D721Med (cell line): ENCODE measurements at regions not wholly inside any gene's neighbourhood (a gene's known extent, or its start where the extent isn't known, plus 50 kb on each side); places are given as distances from the start of the nearest gene placed in this dataset.

Experiments used
- DNase-seq: peaks from one replicate; pipeline ENCODE4 v3.0.0; 2011; ENCODE audit warnings: low spot score; ENCODE audit not compliant: insufficient read length
- FAIRE-seq: peaks from 2 replicates; lab custom pipeline; 2011; peaks lifted over from hg19 to GRCh38; lab: Jason Lieb, UNC
- TF ChIP-seq, protein P1 (sequence below): IDR thresholded peaks from 2 replicates; pipeline ENCODE4 v1.5.1; 2012; ENCODE audit warnings: mild to moderate bottlenecking, control low read depth; ENCODE audit not compliant: insufficient read depth; ENCODE audit errors: missing control alignments

DNA sequence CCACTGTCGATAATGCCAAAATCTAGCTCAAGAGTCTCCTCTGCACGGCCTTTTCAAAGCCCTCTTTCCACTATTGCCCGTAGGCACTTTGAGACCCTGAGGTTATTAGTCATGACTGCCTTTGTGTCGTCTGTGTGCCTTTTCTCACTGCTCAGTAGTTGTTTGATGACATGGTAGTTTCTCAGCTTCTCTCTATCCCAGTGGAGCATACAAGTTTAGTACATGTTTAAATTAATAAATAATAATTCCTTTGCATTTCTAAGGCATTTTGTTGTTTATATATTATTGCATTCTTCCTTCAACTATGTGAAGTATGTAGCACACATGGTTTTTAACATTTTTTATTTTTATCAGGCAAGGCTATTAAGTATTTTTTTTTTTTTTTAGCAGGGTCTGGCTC is 458.1 kb downstream of the PCNX1 start:
- TF ChIP-seq, protein P1, sequence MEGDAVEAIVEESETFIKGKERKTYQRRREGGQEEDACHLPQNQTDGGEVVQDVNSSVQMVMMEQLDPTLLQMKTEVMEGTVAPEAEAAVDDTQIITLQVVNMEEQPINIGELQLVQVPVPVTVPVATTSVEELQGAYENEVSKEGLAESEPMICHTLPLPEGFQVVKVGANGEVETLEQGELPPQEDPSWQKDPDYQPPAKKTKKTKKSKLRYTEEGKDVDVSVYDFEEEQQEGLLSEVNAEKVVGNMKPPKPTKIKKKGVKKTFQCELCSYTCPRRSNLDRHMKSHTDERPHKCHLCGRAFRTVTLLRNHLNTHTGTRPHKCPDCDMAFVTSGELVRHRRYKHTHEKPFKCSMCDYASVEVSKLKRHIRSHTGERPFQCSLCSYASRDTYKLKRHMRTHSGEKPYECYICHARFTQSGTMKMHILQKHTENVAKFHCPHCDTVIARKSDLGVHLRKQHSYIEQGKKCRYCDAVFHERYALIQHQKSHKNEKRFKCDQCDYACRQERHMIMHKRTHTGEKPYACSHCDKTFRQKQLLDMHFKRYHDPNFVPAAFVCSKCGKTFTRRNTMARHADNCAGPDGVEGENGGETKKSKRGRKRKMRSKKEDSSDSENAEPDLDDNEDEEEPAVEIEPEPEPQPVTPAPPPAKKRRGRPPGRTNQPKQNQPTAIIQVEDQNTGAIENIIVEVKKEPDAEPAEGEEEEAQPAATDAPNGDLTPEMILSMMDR = no peak
- DNase-seq (no peak), FAIRE-seq (no peak)

DNA sequence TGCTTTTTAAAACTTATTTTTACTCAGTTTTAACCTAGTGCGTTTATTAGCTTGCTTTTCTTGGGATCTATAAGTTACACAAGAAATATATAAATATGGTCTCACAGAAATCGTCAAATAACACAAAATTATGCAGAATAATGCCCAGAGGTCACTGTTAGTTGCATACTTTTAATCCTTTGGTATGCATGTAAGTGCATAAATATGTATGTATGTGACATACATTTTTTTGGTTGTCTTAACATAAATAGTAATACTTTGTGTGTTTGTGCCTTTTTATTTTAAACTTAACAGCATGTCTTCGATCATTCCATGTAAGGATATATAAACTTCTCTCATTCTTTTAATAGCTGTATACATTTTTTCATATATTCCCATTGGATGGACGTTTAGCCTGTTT is 459.6 kb downstream of the PCNX1 start:
- FAIRE-seq = no peak
- TF ChIP-seq, protein P1 = no peak
- DNase-seq = no peak

DNA sequence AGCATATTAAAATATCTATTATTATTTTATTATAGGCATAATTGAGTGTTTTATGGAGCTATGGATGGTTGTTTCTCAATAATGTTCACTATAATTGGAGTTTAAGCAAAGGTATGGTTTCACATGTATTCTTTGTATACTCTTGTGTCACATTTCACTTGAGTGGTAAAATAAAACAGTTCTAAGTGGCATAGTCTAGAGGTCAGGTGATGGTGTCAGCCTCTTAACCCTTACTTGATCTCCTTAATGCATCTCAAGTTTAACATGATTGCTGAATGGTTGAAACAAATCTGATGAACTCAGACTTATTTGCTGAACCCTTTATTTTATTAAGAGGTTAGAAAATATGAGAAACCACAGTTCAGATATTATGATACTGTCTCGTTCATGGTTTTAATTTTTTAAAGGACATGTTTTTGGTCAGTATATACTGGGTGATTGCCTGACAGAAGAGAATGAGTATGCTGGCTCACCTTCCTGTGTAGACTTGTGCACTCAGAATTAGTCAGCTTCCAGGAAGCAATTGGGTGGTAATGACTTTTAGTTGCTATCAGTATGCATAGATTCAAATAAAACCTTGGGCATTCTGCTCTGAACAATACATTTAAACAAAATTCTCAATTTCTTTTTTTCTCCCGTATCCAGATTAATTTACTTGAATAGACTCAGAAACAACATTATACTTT is 464.6 kb downstream of the PCNX1 start:
- DNase-seq (no peak), FAIRE-seq (no peak)

DNA sequence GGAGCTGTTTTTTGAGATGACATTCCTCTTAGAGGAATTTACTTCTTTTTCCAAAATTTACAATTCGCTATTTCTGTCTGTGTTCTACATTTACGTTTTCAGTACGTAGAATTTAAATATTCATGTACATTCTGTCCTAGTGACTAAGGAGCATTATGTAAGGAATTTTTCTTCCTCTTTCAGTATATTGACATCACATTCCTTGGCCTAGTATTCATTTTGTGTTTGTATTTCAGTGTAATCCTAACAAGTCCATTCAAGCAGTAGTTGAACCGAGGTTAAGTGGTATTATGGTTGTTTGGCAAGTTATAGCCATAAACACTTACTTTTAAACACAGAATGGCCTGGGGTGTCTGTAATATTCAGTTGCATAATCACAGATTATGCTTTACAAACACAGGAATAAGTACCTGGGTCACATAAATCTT is 465.2 kb downstream of the PCNX1 start:
- TF ChIP-seq, protein P1 = no peak
- DNase-seq = no peak
- FAIRE-seq = peak; percentile 41

More for the DNA sequence above, 464.6 kb downstream of the PCNX1 start:
- TF ChIP-seq, protein P1 = no peak

DNA sequence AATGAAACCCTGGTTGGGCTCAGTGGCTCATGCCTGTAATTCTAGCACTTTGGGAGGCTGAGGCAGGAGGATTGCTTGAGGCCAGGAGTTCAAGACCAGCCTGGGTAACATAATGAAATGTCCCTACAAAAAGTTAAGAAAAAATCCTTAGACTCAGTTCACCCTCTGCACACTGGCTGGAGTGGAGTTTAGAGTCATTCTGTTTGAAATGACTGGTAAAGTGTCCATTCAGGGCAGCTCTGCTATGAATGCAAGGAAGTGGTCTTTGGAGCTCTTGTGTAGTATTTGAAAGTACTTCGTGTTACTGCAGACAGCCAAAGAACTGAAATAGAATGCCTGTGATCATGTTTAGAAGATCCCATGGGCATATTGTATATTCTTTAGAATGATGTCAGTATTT is 466.5 kb downstream of the PCNX1 start:
- TF ChIP-seq, protein P1 = no peak
- DNase-seq (no peak), FAIRE-seq (no peak)

DNA sequence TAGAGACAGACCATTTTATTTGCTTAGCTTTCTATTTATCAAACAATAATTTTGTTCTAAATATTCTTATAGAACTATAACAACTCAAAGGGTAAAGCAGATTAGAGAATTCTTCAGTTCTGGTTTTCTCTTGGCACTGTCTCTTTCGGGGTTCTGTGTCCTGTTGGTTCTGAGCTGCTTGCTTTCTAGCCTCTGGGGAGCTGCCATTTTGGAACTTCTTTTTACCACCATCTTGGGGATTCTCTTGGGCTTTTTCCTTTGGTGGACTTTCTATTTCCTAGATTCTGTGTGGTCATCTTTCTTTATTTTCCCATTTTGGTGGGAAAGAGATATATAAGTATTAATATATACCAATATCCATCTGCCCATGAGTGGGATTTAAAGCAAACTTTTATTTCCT is 467.7 kb downstream of the PCNX1 start:
- no peak for DNase-seq
- TF ChIP-seq, protein P1 = no peak
- FAIRE-seq = no peak

DNA sequence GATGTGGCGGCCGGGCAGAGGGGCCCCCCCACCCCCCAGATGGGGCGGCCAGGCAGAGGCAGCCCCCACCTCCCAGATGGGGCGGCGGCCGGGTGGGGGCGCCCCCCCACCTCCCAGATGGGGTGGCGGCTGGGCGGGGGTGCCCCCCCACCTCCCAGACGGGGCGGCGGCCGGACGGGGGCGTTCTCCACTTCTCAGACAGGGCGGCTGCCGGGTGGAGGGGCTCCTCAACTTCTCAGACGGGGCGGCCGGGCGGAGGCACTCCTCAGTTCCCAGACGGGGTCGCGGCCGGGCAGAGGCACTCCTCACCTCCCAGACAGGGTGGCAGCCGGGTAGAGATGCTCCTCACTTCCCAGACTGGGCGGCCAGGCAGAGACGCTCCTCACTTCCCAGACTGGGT is 469.8 kb downstream of the PCNX1 start:
- TF ChIP-seq, protein P1 = no peak
- FAIRE-seq (no peak), DNase-seq (no peak)
